ENCODE measurements at regions not wholly inside any gene's neighbourhood (a gene's known extent, or its start where the extent isn't known, plus 50 kb on each side); places are given as distances from the start of the nearest gene placed in this dataset.
"Not testable (repeated sequence)": the region's sequence is repeated elsewhere in the genome, so short reads cannot be mapped to it uniquely, and the experiment has no call there.

DNA sequence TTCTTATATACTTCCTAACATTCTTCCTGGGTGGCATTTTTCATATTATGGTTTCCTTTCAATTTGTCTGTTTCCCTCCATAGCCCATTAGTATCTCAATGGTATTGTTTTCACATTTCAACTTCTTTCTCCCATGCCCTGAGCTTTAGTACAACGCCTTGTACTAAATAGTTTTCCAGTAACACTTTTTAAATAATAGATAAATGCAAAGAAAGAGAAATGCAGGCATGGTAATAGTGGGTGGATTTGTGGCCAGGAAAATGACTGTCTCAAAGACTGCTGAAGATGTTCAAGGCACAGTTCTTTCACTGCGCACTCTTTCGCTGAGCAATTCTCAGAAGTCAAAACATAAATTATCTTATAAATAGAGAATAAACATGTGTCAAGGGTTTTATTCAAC, 145.1 kb downstream of the LCA5 start:
- DNase-seq (ENCODE audit: low read depth): no peak

DNA sequence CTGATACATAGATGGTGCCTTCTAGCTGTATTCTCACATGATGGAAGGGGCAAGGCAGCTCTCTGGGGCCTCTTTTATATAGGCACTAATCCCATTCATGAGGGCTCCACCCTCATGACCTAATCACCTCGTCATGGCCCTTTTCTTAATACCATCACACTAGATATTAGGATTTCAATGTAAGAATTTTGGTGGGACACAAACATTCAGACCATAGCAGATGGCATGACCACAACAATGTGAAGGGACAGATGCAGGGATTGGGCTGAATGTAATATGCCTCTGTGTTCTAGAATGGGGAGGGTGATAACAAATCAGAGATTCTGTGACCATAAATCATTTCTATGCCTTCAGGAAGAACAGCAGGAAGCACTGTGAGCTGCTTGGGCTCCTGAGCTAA, 145.8 kb downstream of the LCA5 start:
- no peak for DNase-seq (ENCODE audit: low read depth)

DNA sequence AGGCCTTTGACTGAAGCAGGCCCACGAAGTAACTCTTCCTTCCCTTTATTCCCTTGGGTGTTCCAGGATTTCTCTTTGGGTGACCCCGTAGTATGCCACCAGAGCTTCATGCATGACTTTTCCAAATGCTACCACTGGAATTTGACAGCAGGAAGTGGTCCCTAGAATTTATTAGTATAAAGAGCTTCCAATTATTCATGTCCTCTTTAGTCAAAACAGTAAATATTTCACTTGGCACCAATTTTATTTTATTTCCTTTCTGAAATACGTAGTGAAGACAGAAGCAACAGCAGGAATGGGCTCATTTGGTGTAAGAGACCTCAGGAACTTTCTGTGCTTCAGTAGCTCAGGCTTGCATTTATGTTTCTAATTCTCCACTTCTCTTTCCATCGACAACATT, 151.3 kb downstream of the LCA5 start:
- DNase-seq (ENCODE audit: low read depth): no peak

DNA sequence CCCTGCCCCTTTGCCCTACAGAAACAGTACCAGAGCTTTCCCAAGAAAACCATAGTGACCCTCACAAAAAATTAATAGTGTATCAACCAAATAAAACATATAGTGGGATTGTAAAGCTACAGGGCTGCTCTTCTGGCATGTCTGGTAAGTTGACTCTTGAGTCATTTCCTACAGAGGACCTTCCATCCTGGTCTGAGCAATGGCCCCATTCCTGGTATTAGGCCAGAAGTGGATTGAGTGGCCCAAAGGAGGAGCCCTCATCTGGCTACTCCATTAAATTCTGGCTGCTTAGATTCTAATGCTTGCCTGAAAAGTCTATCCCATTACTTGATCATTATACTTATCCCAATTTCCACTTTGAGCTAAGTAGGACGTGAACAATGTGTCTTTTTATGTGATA, 150.9 kb upstream of the HMGN3 start:
- no peak for DNase-seq (ENCODE audit: low read depth)

DNA sequence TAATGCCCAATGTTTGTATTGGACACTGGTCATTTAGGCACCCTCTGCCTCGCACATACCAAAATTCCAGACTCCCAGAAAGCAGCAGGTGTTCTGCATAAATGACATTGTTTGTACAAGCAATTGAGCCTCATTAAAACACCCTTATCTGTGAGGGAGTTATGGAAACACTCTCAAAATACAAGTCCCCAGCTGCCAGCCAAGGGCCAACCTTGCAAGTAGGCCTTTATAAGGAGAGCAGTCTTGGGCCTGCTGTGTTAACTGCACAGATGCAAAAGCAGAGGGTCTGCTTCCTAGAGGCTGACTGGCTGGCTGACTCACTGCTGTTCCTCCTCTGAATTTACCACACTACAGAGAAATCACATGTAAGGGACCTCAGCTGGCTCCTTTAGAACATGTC, 150.4 kb upstream of the HMGN3 start:
- DNase-seq (ENCODE audit: low read depth): no peak

DNA sequence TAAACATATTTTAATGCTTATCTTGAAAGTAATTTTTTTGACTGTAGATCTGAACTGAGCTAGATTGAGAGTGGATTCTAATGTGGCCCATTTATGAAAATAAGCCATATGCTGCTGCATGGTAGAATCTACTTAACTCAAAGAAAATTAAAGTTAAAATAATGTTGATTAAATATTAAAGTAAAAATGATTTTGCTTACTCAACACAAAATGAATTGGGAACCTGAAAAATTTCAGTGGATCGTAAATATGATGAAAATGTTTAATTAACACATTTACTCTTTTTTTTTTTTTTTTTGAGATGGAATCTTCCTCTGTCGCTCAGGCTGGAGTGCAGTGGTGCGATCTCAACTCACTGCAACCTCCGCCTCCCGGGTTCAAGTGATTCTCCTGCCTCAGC, 144.5 kb upstream of the HMGN3 start:
- DNase-seq (ENCODE audit: low read depth): no peak

DNA sequence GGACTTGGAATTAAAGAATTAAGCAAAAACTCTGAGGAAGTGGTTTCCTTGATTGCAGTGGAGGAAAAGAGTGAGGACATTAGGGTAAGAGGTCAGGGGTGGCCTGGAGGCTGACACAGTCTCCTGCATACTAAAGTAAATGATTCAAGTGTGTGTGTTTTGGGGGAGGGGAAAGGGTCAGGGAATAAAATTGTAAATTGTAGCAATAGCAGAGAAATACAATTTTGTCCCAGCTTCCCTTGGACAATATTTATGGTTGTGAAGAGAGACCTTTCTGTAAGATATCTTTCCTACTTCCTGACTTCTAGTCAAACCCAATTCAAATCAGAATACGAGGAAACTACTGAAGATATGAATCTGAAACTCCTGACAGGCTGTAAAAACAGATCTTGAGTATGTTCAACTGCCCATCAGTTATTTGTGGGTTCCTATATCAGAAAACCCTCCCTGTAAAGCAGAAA, 143.4 kb upstream of the HMGN3 start:
- DNase-seq (ENCODE audit: low read depth): no peak

DNA sequence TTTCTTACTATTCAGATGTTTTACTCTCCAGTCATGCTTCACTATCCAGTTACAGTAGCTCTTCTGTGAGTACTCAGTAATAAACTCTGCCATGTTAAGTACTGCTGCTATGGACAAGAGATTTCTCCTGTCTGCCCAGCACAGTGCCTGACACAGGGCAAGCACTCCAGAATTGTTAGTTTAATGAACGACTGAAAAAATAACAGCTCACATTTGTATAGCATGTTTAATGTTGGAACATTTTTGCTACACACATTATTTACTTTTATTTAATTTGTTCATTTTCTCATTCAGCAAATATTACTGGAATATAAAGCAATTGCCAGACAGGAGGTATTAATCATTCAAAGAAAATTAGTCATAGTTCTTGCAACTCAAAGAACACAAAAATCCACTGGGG, 142.6 kb upstream of the HMGN3 start:
- peak; percentile 11 for DNase-seq (ENCODE audit: low read depth)

DNA sequence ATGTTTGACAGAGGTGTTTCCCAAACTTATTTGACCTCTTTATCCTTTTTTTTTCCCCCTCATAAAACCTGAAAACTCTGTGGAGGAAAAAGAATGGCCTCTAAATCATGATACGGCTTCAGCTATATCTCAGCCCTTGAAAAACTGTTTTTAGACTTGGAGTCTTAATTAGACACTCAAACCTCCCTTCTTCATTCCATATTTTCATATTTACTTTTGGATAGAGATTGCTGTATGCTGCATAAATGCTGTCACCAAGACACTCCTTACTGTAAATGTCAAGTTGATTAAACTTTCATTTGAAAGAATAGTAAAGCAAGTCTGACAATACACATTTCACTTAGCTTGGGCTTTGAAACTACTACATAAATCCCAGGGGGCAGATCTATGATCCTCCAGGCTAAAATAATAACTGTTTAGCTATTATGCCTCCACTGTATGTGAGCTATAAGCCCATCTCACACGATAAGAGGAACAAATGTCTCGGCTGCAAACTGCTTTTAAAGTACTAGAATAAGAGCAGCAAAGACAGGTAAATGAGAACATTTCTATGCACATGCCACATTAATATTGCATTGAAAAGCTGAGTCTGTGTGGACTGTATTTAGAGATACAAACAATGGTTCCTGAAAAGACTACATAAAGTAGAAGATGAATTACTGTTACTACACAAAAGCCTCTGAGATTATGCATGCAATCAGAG, 141.3 kb upstream of the HMGN3 start:
- DNase-seq (ENCODE audit: low read depth): no peak

DNA sequence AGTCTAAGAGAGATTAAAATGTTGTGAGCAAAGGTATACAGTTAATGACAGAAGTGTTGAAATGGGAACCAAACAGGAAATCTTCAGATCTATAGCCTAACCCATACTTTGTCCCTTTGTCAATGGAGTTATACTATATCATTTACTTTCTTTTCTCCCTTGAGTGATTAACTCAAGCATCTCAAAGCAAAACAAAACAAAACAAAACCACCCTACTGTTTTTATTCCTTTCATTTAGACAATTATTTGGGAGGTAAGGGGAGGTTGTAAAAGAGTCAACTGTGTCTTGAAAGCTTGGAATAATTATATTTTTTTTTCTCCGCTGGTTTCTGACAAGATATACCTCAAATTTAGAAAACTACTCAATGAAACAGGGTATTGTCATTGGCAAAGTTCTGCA, 139.8 kb upstream of the HMGN3 start:
- DNase-seq (ENCODE audit: low read depth): no peak

DNA sequence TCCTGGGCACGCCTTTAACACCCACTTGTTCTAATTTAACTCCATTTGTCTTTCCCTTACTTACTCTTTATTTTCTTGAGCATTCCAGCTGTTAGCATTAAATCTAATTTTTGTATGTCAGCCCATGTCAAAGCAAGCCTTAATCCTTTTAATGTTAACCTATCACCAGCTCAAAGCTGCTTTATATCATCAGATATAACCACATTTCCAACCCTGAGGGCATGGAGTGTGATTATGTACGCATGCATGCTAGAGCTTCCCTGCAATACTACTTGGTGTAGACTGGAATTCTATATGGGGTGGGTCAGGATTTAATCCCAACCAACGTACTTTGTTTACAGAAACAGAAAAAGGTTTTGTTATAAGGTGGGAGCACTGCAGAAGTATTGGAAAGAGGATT, 139.4 kb upstream of the HMGN3 start:
- DNase-seq (ENCODE audit: low read depth): no peak

DNA sequence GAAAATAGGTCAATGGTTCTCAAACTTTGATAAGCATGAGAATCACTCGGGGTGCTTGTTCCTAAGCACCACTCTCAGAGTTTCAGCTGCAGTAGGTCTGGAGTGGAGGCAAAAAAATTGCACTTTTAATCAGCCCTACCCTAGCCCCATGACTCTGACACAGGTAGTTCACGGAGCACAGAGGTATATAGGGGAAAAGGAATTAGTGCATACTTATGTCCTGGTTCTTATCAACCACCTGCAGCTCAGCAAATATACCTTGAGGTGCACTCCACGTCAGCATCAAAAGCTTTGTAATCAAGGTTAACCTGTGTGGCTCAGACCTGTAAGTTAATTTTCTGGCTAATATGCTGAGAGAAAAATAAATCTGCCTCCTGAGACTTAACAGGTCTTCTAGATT, 138.8 kb upstream of the HMGN3 start:
- DNase-seq (ENCODE audit: low read depth): no peak

DNA sequence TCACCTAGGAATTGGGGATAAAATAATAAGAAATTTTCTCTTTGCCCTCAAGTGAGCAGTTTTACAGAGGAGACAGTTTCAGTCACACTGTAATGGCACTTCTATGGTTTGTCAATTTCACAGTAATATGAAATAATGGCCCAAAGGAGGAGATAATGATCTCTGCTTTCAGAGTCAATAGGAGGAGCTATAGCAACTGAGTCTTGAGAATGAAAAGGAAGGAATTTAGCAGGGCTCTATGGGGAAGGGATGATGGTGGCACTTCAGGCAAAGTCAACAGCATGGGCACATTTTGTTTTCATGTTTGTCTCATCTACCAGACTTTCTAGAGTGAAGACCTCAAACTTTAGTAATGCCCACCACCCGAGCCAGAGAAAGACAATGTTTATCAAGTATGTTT, 138.3 kb upstream of the HMGN3 start:
- no peak for DNase-seq (ENCODE audit: low read depth)

DNA sequence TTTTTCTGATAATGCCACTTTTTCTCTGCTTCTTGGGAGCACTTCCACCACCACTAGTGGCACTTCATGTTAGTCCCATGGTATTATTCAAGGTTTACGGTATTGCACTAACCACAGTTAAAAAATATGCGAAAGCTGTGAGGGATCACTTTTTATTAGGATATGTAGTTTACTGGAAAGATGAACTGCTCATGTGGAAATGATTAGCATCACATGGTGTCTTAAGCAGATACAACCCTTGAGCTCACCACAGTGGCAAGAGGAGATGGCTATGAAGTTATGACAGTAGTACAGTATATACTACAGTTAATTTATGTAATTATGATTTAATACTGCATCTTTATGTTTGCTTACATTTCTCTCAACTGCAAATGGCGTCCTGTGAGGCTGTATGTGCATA, 134.5 kb upstream of the HMGN3 start:
- DNase-seq (ENCODE audit: low read depth): no peak

DNA sequence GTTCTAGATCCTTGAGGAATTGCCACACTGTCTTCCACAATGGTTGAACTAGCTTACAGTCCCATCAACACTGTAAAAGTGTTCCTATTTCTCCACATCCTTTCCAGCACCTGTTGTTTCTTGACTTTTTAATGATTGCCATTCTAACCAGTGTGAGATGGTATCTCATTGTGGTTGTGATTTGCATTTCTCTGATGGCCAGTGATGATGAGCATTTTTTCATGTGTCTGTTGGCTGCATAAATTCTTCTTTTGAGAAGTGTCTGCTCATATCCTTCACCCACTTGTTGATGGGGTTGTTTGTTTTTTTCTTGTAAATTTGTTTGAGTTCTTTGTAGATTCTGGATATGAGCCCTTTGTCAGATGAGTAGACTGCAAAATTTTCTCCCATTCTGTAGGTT, 129.0 kb upstream of the HMGN3 start:
- DNase-seq (ENCODE audit: low read depth): not testable (repeated sequence)

DNA sequence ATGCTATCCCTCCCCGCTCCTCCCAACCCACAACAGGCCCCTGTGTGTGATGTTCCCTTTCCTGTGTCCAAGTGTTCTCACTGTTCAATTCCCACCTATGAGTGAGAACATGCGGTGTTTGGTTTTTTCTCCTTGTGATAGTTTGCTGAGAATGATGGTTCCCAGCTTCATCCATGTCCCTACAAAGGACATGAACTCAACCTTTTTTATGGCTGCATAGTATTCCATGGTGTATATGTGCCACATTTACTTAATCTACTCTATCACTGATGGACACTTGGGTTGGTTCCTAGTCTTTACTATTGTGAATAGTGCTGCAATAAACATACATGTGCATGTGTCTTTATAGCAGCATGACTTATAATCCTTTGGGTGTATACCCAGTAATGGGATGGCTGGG, 126.6 kb upstream of the HMGN3 start:
- DNase-seq (ENCODE audit: low read depth): not testable (repeated sequence)

DNA sequence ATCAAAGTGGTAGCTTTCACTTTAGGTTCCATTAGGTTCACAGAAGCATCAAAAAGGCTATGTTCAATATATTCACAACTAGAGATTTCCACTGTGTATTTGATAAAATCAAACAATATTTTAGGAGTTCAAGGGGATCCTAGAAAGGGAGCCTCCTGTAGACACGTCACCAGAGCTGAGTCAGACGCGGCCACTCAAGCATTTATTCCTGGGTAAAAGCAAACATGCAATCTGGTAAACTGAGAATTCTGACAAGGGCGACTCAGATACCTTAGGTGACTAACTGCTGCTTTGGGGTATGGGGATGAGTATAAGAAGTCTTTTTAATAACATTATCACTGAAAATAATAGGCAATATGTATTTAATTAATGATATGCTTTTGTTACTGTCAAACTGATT, 118.7 kb upstream of the HMGN3 start:
- no peak for DNase-seq (ENCODE audit: low read depth)

DNA sequence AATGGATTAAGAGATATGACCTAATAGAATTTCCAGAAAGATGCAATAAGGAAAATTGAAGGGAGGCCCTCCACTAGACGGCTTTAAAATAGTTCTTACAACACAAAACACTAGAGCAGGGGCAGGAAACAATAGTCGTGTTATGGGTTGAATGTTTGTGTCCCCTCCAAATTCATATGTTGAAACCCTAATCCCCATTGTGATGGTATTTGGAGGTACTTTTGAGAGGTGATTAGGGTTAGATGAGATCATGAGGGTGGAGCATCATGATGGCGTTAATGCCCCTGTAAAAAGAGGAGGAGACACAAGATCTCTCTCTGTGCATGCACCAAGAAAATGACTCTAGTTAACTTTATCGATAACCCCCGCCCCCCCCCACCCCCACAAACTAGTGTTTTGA, 104.0 kb upstream of the HMGN3 start:
- no peak for DNase-seq (ENCODE audit: low read depth)

DNA sequence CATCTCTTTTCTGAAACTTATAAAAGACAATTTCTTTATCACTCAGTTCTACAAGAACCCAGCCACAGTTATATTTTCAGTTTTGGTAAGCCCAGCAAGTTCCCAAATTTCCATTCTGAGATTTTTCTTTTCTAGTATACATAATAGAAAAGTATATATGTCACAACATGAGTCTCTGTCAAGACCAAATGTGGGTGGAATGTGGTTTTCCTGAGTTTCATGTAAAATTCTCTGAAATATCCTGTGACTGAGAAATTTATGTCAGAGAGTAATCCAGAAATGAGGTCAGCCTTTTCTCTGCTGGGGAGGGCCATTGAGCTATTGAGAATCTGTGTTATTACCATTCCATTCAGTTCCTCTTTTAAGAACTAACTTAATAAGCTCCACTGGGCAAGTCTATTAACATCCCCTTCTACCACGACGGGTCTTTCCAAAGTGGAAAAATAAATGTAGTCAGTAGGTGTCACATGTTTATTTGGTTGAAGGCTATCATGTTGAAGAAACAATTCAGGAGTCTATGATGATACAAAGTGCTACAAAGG, 100.7 kb upstream of the HMGN3 start:
- DNase-seq (ENCODE audit: low read depth): no peak

DNA sequence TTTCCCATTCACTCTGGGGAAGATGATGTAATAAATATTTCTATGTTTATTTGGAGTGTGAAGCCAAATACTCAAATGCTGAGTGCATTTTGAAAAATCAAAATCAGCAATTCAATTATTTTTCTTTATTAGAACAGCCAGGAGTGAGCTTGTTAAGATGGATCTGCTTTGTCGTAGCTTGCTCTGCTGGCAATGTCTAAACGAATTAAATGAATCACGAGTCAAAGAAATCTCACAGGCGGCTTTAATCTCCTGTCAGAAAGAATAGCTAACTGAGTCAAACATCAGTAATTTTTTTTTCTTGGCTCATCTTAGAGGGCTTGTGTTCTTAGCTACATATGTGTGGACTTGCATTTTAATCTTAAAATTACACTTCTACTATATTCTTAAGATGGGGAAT, 100.2 kb upstream of the HMGN3 start:
- DNase-seq (ENCODE audit: low read depth): no peak

DNA sequence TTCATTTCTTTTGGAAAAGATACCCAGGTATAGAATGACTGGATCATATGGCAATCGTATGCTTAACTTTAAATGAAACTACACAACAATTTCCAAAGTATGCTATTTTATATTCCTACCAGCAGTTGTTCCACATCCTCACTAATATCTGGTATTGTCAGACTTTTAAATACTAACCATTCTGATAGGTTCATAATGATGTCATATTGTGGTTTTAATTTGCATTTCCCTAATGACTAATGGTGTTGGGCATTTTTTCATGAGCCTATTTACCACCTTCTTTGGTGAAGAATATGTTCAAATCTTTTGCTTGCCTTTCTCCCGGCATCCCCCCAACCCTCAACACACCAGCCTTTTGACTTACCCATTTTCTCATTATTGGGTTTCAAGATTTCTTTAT, 96.2 kb upstream of the HMGN3 start:
- DNase-seq (ENCODE audit: low read depth): no peak

DNA sequence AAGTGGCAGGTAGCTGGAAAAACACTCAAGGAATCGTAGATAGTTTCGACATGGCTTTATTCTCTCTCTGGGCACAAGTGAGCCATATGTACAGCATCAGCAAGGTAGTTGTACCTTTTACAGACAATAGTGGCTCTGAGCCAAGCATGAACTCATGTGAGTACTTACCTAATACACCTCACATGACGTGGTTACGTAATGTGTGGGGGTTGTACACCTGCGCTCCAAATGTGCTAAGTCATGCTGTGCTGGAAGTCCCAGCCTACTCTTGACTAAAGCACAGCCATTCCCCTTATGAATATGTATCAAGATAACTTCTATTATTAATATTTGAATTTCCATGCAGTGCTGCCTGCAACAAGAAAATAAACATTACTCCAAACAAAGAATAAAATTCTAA, 78.8 kb upstream of the HMGN3 start:
- no peak for DNase-seq (ENCODE audit: low read depth)

DNA sequence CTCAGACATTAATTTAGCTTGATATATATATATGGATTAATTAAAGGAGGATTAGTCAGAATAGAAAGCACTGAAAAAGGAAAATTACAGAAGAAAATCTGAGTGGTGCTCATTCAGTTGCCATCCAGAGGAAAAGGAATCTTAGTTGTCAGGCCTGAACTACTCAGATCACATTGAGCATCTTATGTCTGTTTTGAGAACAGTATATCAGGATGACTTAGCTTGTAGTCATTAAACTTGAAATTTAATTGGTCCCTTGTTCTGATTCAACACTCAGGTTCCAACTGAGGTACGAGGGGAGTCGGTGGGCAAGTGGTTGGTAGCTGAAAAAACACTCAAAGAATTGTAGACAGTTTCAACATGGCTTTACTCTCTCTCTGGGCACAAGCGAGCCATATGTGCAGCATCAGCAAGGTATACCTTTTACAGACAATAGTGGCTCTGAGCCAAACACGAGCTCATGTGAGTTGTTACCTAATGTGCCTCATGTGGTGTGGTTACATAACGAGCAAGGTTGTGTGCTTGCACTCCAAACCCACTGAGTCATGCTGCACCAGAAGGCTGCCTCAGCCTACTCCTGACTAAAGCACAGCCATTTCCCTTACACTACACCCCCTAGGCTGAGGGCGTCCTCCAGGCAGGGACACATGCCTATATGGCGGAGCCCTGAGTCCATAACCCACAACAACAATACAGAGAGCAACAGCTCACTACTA, 73.0 kb upstream of the HMGN3 start:
- peak; percentile 19 for DNase-seq (ENCODE audit: low read depth)

DNA sequence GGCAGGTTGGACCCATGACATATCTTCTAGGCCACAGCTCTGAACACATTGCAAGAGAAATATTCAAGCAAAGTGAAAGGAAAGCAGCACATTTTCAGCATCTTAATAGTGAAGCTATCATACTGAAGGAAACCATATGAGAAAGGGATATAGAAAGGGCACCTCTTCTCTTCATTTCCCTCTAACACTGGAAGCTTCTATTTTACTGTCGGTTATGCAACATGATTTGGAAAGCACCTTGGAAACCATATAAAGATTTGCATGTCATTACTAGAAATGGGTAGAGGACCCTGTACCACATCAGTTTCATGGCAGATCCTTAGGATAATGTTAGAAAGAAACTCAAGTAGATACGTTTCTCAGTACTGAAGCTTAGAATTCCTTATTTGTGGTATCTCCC, 70.5 kb upstream of the HMGN3 start:
- no peak for DNase-seq (ENCODE audit: low read depth)

All from HS-5 (cell line).